Central memory CD8-positive, alpha-beta T cell (primary cell): ENCODE measurements at regions not wholly inside any gene's neighbourhood (a gene's known extent, or its start where the extent isn't known, plus 50 kb on each side); places are given as distances from the start of the nearest gene placed in this dataset.

ENCODE experiments used
- ATAC-seq: fragments of 150-1000 bp; cut with Tn5 transposase; replicated peaks from 2 replicates; pipeline ENCODE4 v1.10.0; 2022; ENCODE audit warnings: mild to moderate bottlenecking, moderate FRiP score, moderate number of reproducible peaks; ENCODE audit not compliant: poor library complexity, severe bottlenecking; ENCODE audit errors: extremely low read depth
- DNase-seq, 2 donors: peaks; one replicate each; pipeline ENCODE4 v3.0.0; 2021; ENCODE audit warnings: low spot score in 2 of 2
- H3K27ac Mint-ChIP-seq: one replicate; pipeline ENCODE4 v1.8.0; 2022; ENCODE audit warnings: low read depth, mild to moderate bottlenecking, moderate library complexity, mixed read lengths
- H3K27me3 Mint-ChIP-seq: one replicate; pipeline ENCODE4 v1.8.0; 2022; ENCODE audit warnings: mixed read lengths
- H3K36me3 Mint-ChIP-seq: one replicate; pipeline ENCODE4 v1.8.0; 2022; ENCODE audit warnings: mild to moderate bottlenecking, moderate library complexity, mixed read lengths; ENCODE audit not compliant: insufficient read depth
- H3K4me1 Mint-ChIP-seq: one replicate; pipeline ENCODE4 v1.8.0; 2022; ENCODE audit warnings: mixed read lengths
- H3K4me3 Mint-ChIP-seq: one replicate; pipeline ENCODE4 v1.8.0; 2022; ENCODE audit warnings: mild to moderate bottlenecking, moderate library complexity, mixed read lengths
- H3K9me3 Mint-ChIP-seq: one replicate; pipeline ENCODE4 v1.8.0; 2022; ENCODE audit warnings: mixed read lengths

DNA sequence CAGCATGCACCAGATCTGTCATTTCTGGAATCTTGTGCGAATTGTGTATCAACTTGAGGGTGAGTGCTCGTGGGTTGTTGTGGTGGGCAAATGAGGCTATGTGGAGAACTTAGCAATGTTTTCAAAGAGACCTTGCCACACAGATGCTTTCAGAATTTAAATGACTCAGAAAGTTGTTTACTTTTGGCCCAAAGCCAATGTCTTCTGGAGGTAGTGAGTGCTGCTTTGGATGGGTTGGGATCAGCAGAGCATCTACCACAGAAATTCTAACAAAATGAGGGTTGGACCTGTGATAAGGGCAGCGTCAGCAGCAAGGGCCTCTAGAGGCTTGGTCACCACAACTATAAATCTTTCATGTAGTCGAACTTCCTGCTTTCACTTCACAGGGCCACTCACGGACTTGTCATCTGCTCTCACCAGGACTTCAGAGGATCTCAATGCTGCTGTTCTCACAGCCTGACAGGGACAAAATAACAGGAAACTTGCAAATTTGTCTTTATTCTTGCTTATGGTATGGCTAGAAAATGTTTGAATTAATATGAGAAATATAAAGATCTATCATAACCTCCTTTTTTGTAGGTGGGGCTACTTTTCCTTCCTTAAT, 111.4 kb downstream of the DACT1 start:
- Mint-ChIP-seq H3K27me3 (peaks cover 10% of the 10 kb centered on the region), H3K4me1 (peaks cover 6% of the 10 kb centered on the region), H3K4me3 (no peak overlapping the region), H3K27ac (no peak overlapping the region), H3K9me3 (no peaks in the 10 kb centered on the region), H3K36me3 (no peaks in the 10 kb centered on the region)
- DNase-seq (no peak), ATAC-seq (no peak)

DNA sequence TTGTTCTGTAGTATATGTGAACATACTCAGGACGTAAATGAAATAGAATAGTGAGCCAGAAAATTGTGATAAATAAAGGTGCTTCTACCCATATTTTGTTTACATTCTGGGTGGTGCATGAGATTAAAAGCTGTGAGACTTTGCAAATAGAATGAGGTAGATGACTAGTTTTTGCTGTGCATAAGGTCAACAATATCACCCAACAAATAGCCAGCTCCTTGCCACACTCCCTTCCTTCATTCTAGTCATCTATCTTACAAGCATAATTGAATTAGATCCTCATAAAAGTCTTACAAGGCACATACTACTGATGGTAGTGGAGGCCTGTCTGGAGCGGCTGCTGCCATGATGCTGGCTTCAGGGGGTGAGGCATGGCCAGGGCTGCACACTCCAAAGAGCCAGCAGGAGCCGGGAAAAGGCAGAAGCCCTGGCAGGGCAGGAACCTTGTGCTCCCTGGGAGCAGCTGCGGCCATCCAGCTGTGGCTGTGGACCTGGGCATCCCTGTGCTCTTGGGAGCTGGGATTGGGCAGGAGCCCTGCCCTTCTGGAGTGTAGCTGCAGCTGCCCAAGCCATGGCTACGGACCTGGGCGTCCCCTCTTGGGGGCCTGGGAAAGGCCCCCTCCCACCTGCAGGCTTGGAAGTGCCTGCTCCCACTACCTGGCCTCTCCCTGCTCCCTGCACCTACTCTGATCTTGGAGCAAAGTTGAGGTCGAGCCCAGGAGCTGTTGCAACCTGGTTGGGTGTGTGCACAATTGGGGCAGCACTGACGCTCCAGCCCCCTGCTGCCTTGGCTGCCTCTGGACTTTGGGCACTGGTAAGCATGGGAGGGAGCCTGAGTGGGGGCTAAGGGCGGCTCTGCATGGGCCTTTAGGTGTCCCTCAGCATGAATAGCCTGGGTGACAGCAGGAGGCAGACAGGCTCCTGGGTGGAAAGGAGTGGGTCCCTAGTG, 112.8 kb downstream of the DACT1 start:
- no peaks in the 10 kb centered on the region for H3K36me3 Mint-ChIP-seq
- H3K4me1 Mint-ChIP-seq: peaks cover 6% of the 10 kb centered on the region
- peaks cover 10% of the 10 kb centered on the region for H3K27me3 Mint-ChIP-seq
- no peaks in the 10 kb centered on the region for H3K9me3 Mint-ChIP-seq
- no peak for ATAC-seq
- no peak overlapping the region for H3K27ac Mint-ChIP-seq
- DNase-seq: no peak
- H3K4me3 Mint-ChIP-seq: no peak overlapping the region

DNA sequence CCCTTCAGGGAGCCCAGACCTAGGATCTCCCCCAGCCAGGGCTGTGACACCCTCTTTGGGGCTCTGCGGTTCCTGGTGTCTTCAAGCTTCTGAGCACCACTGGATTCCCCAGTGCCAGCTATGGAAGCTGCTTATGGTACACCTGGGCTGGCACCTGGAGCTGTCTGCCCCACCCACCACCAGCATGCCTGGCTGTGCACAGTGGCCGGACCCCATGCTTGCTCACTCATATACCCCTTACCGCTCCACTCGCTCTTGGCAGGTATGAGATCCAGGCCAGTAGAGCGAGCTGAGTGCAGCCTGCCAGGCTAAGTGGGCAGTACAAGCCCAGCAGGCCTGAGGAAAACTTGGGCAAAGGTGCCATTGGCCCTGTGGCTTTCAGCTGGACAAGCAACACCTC, 114.0 kb downstream of the DACT1 start:
- H3K9me3 Mint-ChIP-seq: no peaks in the 10 kb centered on the region
- H3K36me3 Mint-ChIP-seq: no peaks in the 10 kb centered on the region
- DNase-seq (no peak), ATAC-seq (no peak)
- no peak overlapping the region for H3K4me3 Mint-ChIP-seq
- H3K27me3 Mint-ChIP-seq: peaks cover 10% of the 10 kb centered on the region
- H3K27ac Mint-ChIP-seq: no peak overlapping the region
- peaks cover 6% of the 10 kb centered on the region for H3K4me1 Mint-ChIP-seq

DNA sequence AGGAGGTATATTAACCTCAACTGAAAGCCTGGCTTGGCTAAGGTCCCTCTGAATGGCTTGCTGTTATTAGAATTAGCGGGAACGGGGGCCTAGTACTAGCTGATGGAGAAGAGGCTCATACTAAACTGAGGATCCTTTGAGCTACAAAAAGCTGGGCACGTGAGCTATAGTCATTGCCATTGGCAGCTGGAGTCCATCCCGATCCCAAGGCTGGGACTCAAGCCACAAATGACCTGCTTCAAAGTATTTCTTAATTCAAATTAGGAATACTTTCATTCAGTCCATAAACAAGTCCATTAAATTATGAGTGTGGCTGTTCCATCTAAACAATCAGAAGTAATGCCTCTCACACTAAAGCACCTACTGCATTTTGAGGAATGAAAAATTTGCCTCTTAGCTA, 114.5 kb downstream of the DACT1 start:
- no peak overlapping the region for H3K4me3 Mint-ChIP-seq

DNA sequence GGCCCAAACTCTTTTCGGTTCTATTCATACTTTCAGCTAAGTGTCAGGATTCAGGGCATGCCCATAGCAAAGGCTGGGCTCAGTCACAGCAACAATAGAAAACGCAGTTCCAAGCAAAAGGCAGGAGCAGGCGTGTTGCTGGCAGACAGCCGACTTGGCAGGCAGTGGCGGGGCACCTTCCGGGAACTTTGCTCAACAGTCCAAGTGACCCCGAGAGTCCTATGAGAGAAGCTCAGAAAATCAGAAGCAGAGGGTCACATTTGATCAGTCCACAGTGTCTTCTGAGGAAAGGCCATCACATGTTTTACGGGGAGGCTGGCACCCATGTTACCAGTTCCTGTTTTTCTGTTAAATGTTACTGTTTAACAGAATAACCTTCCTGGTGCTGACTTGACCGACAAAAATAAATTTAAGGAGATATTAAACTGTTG, 115.0 kb downstream of the DACT1 start:
- ATAC-seq (no peak), DNase-seq (no peak)
- no peak overlapping the region for H3K4me3 Mint-ChIP-seq
- H3K27ac Mint-ChIP-seq: no peak overlapping the region
- no peaks in the 10 kb centered on the region for H3K9me3 Mint-ChIP-seq
- no peaks in the 10 kb centered on the region for H3K36me3 Mint-ChIP-seq
- peaks cover 10% of the 10 kb centered on the region for H3K27me3 Mint-ChIP-seq
- peaks cover 6% of the 10 kb centered on the region for H3K4me1 Mint-ChIP-seq

More for the DNA sequence above, 114.5 kb downstream of the DACT1 start:
- Mint-ChIP-seq H3K4me1 (peaks cover 6% of the 10 kb centered on the region), H3K9me3 (no peaks in the 10 kb centered on the region), H3K27me3 (peaks cover 10% of the 10 kb centered on the region), H3K36me3 (no peaks in the 10 kb centered on the region), H3K27ac (no peak overlapping the region)
- ATAC-seq (no peak), DNase-seq (no peak)

DNA sequence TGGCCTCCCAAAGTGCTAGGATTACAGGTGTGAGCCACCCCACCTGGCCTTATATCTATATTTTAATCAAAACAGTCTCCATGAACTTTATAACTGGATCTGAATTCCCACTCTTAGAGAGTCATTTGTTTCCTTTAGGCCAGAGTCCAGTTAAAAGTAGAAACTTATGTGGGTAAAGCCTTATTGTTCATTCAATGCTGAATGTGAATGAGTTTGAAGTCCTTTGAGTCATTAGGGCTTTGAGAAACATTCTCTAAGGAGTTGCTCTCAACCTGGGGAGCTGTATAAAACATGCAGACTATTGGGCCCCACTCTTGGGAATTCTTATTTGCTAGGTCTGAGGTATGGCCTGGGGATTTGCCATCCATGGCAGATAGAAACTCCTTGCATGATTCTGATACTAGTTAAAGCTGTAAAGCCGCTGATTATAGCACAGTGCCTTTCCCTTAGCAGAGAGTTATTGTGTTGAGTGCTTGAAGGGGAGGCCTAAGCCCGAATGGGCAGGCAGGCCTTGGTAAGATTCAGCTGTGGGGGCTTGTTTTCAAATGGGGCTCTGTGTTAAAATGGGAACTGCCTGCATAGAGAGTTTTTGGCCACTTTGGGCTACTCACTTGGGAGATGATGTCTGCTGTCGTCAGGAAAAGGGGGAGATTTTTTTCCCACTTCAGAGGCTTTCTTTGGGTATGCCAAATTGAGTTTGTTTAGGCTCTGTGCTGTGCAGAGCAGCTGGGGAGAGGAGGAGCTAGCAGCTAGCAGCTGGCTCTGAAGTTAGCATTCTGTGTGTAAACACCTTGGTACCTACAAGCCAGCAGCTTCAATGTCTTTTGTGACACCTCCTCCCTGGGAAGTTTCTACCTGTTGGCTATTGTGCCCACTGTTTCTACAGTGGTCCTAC, 117.5 kb downstream of the DACT1 start:
- no peak overlapping the region for H3K27ac Mint-ChIP-seq
- H3K4me1 Mint-ChIP-seq: no peaks in the 10 kb centered on the region
- no peaks in the 10 kb centered on the region for H3K36me3 Mint-ChIP-seq
- H3K27me3 Mint-ChIP-seq: peaks cover 10% of the 10 kb centered on the region
- H3K4me3 Mint-ChIP-seq: no peak overlapping the region
- ATAC-seq (no peak), DNase-seq (no peak)
- H3K9me3 Mint-ChIP-seq: no peaks in the 10 kb centered on the region

DNA sequence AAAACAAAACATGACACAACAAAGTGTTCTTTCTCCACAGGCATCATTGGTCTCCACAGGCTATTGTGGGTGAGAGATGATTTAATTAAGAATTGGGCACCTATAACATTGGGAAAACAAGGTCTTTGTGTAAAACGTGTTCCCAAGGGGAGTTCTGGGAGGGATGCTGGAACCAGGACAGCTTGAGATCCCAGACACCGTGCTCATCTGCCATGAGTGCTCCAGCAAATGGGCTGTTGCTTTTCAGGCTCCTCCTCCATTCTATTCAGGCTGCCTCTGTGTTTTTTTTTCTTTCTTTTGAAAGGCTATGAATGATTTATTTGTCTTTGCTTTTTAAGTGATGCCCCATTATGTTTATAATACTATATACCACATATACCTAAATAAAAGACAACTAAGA, 122.4 kb downstream of the DACT1 start:
- no peaks in the 10 kb centered on the region for H3K4me1 Mint-ChIP-seq
- H3K4me3 Mint-ChIP-seq: no peak overlapping the region
- no peaks in the 10 kb centered on the region for H3K36me3 Mint-ChIP-seq
- ATAC-seq: no peak
- no peak overlapping the region for H3K27ac Mint-ChIP-seq
- H3K27me3 Mint-ChIP-seq: no peaks in the 10 kb centered on the region
- H3K9me3 Mint-ChIP-seq: no peaks in the 10 kb centered on the region
- DNase-seq: no peak

DNA sequence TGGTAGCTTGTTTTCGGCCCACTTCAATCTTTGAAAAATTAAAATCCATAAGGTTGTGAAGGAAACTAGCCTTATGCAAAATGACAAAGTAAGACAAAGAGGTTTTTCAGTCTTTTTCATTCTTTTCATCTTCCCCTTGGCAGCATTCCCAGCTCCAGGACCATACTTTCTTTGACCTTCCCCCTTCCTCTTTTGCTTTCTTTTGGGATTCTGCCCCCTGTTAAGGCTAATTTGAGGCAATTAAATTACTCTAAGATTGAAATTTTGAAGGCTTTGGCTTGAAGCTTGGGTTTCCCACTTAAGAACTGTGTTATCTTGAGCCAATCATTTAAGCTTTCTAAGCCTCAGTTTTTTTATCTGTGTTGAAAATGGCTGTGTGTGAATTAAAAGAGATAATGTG, 124.9 kb downstream of the DACT1 start:
- ATAC-seq (no peak), DNase-seq (no peak)
- Mint-ChIP-seq H3K4me1 (no peaks in the 10 kb centered on the region), H3K27me3 (no peaks in the 10 kb centered on the region), H3K4me3 (no peak overlapping the region), H3K27ac (no peak overlapping the region), H3K9me3 (no peaks in the 10 kb centered on the region), H3K36me3 (no peaks in the 10 kb centered on the region)

DNA sequence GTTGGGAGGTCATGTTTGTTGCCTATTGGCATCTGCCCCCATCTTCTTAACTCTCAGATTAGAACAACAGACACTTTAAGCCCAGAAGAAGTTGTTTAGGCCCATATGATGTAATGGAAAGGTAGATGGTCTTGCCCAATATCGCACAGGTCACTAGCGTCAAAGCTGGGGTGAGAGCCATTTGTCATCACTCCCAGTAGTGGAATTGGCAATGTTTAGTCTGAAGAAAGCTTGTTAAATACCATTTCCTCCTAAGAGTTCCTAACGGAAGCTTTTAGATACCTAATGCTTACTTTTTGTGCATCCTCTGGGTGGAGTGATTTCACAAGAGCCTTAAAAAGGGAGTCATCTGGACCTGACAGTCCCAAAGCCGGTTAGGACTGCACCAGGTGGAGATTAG, 125.4 kb downstream of the DACT1 start:
- no peak overlapping the region for H3K4me3 Mint-ChIP-seq
- H3K4me1 Mint-ChIP-seq: no peaks in the 10 kb centered on the region
- H3K36me3 Mint-ChIP-seq: no peaks in the 10 kb centered on the region
- ATAC-seq: no peak
- DNase-seq: no peak
- no peaks in the 10 kb centered on the region for H3K27me3 Mint-ChIP-seq
- H3K9me3 Mint-ChIP-seq: no peaks in the 10 kb centered on the region
- H3K27ac Mint-ChIP-seq: no peak overlapping the region

DNA sequence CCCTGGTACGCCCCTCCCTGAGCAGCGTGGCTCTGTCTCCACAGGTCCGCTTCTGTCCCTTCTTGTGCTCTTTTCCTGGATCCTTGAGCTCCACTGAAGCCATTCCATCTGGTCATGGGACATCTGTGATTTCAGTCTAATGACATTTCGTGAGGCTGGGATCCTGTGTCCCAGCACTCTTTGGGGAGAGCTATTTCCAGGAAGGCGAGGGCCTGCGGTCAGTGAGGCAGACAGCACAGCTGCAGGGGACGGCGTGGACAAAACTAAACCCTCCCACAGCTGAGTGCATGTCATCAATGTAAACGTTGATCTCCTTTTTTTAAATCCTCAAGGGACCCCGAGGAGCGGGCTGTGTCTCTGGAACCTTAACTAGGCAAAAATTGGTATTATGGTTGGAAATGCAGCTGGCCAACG, 127.7 kb downstream of the DACT1 start:
- Mint-ChIP-seq H3K9me3 (no peaks in the 10 kb centered on the region), H3K27me3 (no peaks in the 10 kb centered on the region), H3K36me3 (no peaks in the 10 kb centered on the region), H3K4me3 (no peak overlapping the region), H3K4me1 (no peaks in the 10 kb centered on the region), H3K27ac (no peak overlapping the region)
- ATAC-seq: no peak
- no peak for DNase-seq

DNA sequence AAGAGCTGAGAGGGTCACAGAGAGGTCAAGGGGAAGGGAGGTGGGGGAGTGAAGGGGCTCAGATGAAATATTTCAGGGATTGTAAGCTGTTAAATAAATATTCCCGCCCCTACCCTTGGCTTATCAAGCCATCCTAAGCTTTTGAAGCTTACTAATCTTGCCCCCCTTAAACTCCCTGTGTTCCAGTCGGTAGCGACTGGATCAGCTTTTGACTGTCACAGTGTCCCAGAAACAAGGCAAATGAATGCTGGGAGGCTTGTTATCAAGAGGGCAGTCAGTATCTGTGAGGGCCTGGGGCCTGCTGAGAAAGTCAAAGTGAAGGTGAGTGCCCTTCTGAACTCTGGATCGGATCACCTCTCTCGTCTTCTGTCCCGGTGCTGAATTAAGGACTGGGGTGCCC, 128.1 kb downstream of the DACT1 start:
- no peaks in the 10 kb centered on the region for H3K9me3 Mint-ChIP-seq
- H3K36me3 Mint-ChIP-seq: no peaks in the 10 kb centered on the region
- H3K27ac Mint-ChIP-seq: no peak overlapping the region
- H3K4me3 Mint-ChIP-seq: no peak overlapping the region
- H3K4me1 Mint-ChIP-seq: no peaks in the 10 kb centered on the region
- no peak for ATAC-seq
- no peaks in the 10 kb centered on the region for H3K27me3 Mint-ChIP-seq
- DNase-seq: no peak

DNA sequence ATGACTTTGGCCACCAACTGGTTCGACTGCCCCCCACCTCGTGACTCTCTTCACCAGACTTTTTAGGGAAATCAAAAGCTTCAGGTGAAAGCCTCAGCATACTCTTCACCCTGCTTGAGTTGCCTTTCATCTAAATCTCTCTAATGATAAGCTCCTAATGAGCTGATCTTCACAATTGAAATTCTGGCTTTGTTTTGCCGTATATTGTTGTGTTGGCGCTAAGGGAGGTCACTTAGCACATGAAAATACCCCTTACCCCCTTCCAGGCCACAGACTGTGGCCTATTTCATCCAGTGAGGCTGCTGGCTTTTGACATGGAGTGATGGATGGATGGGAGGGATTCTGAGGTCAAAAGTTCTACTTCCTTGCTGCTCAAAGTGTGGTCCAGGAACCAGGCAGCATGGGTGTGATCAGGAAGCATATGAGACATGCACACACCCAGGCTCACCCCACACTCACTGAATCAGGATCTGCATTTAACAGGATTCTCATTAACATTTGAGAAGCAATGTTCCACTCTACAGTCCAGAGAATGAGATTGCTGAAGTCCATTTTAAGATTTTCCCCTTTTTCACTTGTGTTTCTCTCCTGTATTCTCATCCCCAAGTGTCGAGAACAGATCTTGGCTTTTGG, 131.4 kb downstream of the DACT1 start:
- Mint-ChIP-seq H3K27me3 (peaks cover 11% of the 10 kb centered on the region), H3K4me3 (no peak overlapping the region), H3K9me3 (no peaks in the 10 kb centered on the region), H3K4me1 (no peaks in the 10 kb centered on the region), H3K27ac (no peak overlapping the region), H3K36me3 (no peaks in the 10 kb centered on the region)
- DNase-seq (no peak), ATAC-seq (no peak)
